ENCODE measurements at regions not wholly inside any gene's neighbourhood (a gene's known extent, or its start where the extent isn't known, plus 50 kb on each side); places are given as distances from the start of the nearest gene placed in this dataset.

DNA sequence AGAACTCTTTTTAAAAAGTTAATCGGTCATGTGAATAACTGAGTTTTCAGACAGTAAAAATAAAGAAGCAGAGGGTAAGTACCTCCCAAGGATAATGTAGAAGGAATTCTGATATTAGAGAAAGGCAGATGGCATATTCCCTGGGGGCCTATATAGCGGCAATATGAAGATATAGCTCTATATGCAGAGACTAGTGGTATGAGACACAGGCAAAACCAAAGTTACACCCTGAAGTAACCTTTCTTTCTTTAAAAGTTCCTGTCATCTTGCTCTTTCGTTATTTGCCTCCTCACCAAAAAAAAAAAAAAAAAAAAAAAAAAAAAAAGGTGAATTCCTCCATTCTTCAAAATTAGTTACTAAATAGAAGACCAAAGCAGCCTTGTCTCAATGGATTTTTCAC is 76.2 kb upstream of the ARHGAP32 start:
- no peak for DNase-seq (ENCODE audit: low read depth in 2 of 3, low spot score in 1 of 3)

DNA sequence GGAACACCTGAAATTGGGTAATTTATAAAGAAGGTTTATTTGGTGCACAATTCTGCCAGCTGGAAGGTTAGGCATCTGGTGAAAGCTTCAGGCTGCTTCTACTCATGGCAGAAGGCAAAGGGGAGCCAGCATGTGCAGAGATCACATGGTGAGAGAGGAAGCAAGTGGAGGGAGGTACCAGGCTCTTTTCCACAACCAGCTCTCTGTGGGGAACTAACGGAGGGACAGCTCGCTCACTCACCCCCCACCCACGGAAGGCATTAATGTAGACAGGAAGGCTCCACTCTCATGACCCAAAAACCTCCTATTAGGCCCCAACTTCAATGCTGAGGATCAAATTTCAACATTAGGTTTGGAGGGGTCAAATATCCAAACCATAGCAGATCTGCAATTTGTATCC is 75.6 kb upstream of the ARHGAP32 start:
- DNase-seq (ENCODE audit: low read depth in 2 of 3, low spot score in 1 of 3) = no peak

DNA sequence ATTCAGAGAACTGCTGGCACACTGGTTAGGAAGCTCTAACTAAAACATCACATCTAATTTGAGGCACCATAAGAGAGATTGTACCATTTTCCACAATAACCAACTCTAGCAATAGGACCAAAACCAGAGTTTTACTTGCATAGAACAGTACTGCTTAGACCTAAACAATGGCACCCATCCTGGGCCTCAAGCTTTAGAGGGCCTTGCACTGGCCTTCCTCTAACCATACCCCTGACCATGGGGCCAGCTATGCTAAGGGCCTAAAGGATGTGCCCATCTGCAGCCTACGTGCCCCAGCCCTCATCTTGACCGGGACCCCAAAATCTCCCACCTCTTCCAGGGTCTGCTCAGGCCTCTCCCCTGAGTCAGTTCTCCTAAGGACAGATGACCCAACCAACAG is 74.4 kb upstream of the ARHGAP32 start:
- no peak for DNase-seq (ENCODE audit: low read depth in 2 of 3, low spot score in 1 of 3)

DNA sequence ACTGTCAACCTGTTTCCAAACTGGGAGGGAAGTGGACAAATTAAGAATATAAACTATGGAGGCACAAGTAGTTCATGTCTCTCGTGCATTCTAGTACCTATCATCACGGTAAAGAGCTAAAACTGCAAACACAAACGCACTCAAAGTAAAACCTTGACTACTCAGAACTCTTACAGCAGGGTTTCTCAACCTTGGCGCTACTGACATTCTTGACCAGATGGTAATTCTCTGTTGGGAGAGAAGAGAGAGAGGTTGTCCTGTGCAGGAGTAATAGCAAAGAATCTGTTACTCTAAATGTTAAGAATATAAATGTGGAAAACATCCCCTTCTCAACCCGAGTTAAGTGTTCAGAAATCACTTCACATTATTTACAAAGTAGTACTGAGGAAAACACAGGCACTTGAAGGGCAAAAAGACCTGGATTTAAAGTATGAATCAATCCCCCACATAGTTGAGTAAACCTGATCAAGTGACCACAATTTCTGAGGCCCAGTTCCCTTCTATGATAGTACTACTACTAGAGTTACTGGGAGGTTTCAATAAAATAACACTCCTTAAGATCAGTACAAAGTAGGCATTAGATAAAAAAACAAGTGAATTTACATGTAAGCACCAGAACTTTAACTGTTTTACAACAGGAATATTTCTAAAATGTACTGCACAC is 73.1 kb upstream of the ARHGAP32 start:
- no peak for DNase-seq (ENCODE audit: low read depth in 2 of 3, low spot score in 1 of 3)

DNA sequence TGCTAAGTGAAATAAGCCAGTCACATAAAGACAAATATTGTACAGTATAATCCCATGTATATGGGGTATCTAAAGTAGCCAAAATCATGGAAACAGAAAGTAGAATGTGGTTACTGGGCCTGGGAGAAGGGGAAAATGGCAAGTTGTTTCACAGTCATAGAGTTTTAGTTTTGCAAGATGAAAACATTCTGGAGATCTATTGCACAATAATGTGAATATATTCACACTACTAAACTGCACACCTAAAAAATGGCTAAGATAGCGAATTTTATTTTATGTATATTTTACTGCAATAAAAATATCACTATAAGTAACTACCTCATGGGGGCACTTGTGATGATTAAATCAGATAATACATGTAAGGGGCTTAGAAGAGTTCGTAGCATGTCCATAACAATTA is 72.0 kb upstream of the ARHGAP32 start:
- no peak for DNase-seq (ENCODE audit: low read depth in 2 of 3, low spot score in 1 of 3)

DNA sequence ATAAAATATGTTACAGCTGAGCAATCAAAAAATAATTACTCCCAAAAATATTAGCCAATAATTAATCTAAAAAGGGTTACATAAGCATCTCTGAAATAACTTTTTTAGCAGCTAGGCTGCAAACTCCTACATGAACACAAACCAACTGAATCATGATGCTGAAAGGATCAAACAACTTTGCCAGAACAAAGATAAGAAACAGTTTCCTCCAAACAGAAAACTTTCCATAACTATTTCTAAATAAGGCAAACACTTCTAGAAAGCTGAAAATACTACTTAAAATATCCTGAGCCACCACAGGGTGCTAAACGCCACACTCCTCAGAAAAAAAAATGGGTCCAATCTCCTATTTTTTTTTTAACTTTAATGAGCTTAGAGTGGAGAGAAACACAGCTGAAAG is 68.6 kb upstream of the ARHGAP32 start:
- no peak for DNase-seq (ENCODE audit: low read depth in 2 of 3, low spot score in 1 of 3)

DNA sequence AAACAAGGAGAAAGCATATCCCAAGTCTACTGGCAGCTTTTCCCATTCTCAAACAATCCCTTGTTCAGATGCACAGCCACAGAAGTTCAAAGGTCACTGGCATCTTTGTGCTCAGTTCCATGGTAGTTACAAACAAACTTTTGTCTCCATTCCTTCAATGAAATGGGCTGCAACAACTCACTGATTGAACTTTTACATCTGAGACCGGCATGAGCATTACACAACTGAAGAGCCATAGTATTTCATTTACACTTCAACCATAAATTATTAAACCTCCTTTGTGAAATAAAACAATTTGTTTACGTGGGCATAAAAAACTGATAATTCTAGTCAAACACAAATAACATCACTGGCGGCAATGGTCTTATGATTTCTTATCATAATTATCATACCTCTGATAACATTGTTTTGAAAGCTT is 67.8 kb upstream of the ARHGAP32 start:
- no peak for DNase-seq (ENCODE audit: low read depth in 2 of 3, low spot score in 1 of 3)

DNA sequence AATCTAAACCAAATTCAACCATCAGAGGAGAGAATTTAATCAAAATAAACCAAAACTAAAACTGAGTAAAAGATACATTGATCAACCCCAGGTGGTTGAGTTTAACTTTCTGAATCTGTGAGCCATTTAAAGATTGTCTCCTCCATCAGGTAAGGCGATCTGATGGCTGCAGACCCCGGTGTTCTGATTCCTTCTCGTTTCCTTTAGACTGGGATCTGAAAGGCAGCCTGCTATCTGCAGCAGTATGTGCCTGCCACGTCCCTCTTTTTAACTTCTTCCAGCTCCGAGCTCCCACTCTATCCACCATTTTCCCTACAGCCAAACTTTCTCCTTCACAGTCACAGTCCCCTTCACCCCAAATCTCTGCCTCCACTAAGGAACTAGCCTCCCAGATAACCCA is 66.1 kb upstream of the ARHGAP32 start:
- no peak for DNase-seq (ENCODE audit: low read depth in 2 of 3, low spot score in 1 of 3)

DNA sequence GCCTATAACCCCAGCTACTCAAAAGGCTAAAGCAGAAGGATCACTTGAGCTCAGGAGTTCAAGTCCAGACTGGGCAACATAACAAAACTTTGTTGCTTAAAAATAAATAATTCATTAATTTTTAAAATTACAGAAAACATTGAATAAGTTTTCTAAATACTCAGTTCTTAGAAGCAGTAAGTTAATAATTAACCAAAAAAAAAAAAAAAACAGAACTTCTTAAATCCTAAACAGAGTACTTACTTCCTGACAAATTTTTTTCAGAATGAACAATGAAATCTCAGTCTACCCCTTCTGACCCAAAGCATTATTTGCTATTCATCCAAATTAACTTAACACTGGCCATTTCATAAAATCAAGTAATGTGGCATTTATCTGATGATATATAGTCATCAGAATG is 65.4 kb upstream of the ARHGAP32 start:
- DNase-seq (ENCODE audit: low read depth in 2 of 3, low spot score in 1 of 3) = no peak

DNA sequence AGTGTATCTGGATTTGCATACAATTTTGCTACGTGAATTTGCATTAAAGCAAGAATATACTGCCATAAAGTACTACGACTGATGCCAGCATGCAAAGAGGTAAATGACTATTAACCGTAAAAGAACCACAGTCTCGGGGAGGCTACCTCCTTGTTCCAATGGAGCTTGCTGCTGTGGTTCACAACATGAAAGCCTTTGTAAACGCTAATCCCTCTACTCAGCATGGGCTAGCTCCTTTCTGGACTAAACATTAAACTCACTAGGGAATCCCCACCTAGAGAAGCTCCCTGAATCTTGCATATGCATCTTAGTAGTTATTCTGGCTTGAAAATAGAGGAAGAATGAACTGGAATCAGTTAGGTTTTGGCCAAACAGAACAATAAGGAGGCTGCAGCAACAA is 60.5 kb upstream of the ARHGAP32 start:
- no peak for DNase-seq (ENCODE audit: low read depth in 2 of 3, low spot score in 1 of 3)

DNA sequence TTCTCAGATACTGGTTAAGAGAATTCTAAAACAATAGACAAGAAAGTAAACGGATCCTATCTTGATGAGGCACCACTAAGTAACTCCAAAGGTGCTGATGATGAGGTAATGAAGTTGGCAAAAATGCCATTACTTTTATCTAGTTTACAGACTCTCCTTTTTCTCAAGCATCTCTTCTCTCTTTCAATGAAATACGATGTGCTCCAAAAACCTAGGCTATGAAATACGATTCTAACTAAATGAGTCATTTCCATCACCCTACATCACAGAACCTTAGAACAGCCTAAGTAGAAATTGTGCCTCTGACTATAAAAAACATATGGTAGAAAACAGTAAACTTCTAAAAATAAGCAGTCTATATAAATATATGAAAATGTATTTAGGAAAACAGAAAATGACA is 58.9 kb upstream of the ARHGAP32 start:
- no peak for DNase-seq (ENCODE audit: low read depth in 2 of 3, low spot score in 1 of 3)

DNA sequence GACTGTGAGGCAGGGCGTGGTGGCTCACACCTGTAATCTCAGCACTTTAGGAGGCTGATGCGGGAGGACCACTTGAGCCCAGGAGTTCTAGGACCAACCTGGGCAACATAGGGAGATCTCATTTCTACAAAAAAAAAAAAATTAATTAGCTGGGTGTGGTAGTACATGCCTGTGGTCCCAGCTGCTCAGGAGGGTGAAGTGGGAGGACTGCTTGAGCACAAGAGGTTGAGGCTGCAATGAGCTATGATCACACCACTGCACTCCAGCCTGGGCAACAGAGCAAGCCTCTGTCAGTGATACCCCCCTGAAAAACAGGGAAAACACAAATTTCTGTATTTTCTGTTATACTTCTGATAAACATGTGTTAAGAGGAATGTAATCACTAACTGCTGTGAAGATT is 57.8 kb upstream of the ARHGAP32 start:
- no peak for DNase-seq (ENCODE audit: low read depth in 2 of 3, low spot score in 1 of 3)

DNA sequence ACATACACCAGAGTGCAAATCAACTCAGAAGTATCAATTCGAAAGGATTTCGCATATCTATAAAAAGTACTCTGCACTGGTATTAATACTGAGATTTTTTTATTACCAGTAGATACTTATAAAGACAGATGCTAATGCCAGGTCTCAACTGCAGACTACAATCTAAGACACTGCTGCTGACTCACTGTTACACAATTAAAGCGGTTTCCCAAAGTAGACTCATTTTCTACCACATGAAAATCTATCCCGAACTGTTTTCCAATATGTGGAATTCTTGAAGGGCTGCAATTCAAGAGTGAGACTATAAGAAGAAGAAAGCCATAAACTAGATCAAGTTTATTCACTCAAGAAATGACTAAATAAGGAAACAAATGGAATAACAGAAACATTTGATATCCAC is 57.2 kb upstream of the ARHGAP32 start:
- no peak for DNase-seq (ENCODE audit: low read depth in 2 of 3, low spot score in 1 of 3)

DNA sequence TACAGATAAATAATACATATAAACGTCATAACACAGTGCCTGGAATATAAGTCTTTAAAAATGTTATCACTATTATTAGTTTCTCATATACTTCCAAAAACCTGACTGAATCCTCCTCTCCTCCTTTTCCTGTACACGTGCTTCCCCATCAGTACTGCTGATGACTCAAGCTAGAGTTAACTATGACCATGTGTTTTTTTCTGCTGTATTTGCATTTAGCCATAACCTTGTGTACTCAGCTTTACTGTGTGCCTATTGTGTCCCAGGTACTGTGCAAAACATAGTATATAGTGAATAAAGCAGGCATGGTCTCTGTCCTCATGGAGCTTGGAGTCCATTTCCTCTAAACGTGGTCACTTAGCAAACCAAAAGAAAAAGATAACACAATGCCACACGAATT is 56.5 kb upstream of the ARHGAP32 start:
- no peak for DNase-seq (ENCODE audit: low read depth in 2 of 3, low spot score in 1 of 3)

DNA sequence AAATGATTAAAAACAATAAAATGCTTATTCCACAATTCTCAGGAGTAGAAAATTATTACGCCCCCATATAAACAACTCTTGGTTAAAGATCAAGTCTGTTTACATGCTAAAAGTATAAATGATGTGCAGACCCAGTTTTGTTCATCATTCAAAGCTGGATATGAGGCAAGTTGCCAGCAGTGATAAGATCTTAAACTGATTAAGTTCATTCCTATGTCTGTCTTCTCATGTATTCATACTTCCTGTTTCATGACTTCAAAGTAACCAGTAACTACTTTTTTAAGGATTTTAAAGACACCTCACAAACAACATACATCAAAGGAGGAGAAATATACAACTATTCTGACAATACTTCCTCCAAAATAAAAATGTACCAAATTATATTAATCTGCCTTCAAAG is 55.0 kb upstream of the ARHGAP32 start:
- no peak for DNase-seq (ENCODE audit: low read depth in 2 of 3, low spot score in 1 of 3)

DNA sequence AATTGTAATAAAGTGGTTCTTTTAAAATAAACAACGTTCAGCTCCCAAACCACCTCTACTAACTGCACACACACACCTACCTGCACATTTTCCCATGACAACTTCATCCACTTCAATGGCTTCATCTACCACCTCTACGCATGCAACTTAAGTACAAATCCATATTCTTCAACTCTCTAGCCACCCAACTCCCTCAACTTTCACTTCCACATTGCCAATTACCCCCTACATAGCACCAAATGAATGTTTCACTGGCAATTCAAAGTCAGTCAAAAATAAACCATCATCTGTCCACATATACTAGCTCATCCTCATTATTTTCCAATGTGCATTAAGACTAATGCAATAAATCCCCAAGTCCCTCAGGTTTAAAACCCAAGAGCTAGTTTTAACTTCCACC is 50.7 kb upstream of the ARHGAP32 start:
- DNase-seq (ENCODE audit: low read depth in 2 of 3, low spot score in 1 of 3) = no peak
